ENCODE measurements at regions not wholly inside any gene's neighbourhood (a gene's known extent, or its start where the extent isn't known, plus 50 kb on each side); places are given as distances from the start of the nearest gene placed in this dataset.

DNA sequence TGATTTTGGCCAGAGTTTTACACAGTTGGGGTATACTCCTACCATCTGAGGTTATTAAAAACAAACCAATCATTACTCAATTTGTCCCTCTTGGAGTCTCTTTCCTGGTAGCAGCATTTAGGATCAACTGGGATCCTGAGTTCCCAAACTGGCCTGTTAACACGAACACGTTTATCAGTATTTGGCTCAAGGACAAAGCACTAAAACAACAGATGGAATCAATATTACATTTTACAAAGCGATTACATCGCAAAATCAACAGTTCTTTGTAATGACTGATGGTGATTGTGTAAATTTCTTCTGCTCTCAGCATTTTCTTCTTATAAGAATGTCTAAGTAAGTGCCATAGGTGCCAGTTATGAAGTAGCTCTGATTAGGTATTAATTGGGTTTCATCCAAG, 582.9 kb upstream of the ANKRD30A start:
- Histone ChIP-seq H3K27me3 (no peaks in the 10 kb centered on the region), H3K36me3 (no peaks in the 10 kb centered on the region), H3K9me3 (no peaks in the 10 kb centered on the region), H3K4me3 (no peak overlapping the region), H3K27ac (no peak overlapping the region), H3K4me1 (peaks cover 0 to 3% (median 0%) of the 10 kb centered on the region in 9 donors)
- 52 to 59% methylated on average over 4 of the region's 4 CpGs for WGBS, 2 donors
- ATAC-seq (no peak), DNase-seq (no peak)
- intact Hi-C loops (cut with DNase I) = no loop called here
- TF ChIP-seq, protein P1, sequence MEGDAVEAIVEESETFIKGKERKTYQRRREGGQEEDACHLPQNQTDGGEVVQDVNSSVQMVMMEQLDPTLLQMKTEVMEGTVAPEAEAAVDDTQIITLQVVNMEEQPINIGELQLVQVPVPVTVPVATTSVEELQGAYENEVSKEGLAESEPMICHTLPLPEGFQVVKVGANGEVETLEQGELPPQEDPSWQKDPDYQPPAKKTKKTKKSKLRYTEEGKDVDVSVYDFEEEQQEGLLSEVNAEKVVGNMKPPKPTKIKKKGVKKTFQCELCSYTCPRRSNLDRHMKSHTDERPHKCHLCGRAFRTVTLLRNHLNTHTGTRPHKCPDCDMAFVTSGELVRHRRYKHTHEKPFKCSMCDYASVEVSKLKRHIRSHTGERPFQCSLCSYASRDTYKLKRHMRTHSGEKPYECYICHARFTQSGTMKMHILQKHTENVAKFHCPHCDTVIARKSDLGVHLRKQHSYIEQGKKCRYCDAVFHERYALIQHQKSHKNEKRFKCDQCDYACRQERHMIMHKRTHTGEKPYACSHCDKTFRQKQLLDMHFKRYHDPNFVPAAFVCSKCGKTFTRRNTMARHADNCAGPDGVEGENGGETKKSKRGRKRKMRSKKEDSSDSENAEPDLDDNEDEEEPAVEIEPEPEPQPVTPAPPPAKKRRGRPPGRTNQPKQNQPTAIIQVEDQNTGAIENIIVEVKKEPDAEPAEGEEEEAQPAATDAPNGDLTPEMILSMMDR (IDR thresholded peaks at IDR 0.05) = no peak

DNA sequence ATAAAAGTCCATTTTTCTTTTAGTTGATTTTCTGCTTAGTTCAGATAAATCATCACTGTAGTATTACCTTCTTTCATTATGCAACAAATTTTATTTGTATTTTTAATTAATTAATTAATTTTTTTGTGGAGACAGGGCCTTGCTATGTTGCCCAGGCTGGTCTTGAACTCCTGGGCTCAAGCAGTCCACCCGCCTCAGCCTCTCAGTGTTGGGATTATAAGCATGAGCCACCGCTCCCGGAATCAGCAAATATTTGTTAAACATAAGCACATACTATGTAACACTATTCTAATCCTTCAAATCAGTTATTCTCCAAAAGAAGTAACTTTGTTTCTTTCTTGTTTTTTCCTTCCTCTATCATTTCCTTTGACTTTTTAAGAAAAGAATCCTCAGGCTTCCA, 584.8 kb upstream of the ANKRD30A start:
- TF ChIP-seq, protein P1 (IDR thresholded peaks at IDR 0.05) = no peak
- no peak for ATAC-seq
- intact Hi-C loops (cut with DNase I) = no loop called here

DNA sequence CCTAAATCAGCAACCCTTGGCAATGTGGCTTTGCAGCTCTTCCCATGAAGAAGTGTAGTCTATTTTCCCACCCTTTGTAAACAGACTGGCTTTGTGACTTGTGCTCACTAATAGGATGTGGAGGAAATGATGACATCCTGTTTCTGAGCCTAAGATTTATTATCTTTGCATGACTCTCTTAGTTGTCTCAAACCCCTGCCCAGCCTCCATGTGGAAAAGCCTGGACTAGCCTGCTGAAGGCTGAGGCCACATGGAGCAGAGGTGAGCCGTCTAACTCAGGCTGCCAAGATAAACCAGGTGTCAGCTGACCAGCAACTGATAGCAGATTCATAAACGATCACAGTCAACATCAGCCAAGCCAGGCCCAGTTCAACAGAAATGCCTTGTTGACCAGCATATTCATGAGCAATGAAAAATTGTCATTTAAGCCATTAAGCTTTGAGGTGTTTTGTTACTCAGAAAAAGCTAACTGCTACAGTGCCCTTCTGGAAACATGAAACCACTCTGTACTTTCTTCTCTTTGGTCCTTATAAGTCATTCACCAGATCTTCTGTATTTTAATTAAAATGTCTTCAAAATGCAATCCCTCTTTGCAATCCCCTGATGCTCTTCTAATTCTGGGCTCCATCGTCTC, 586.3 kb upstream of the ANKRD30A start:
- Histone ChIP-seq H3K27ac (no peak overlapping the region), H3K36me3 (no peaks in the 10 kb centered on the region), H3K27me3 (no peaks in the 10 kb centered on the region), H3K4me3 (no peak overlapping the region), H3K9me3 (no peaks in the 10 kb centered on the region), H3K4me1 (peaks cover 0 to 3% (median 0%) of the 10 kb centered on the region in 9 donors)
- 43 to 47% methylated on average over 3 of the region's 3 CpGs for WGBS, 2 donors
- DNase-seq (peak in 1 of 2 donors; percentile 10), ATAC-seq (peak in 6 of 8 donors; percentile 22 to 76 (median 40))
- TF ChIP-seq, protein P1 (IDR thresholded peaks at IDR 0.05) = no peak
- intact Hi-C loops (cut with DNase I) = no loop called here

More for the DNA sequence above, 584.8 kb upstream of the ANKRD30A start:
- H3K4me1 ChIP-seq = peaks cover 0 to 3% (median 0%) of the 10 kb centered on the region in 9 donors
- no peak overlapping the region for H3K27ac ChIP-seq
- H3K27me3 ChIP-seq = no peaks in the 10 kb centered on the region
- no peak for DNase-seq
- 99% methylated on average over 3 of the region's 3 CpGs for WGBS, 2 donors
- no peaks in the 10 kb centered on the region for H3K36me3 ChIP-seq
- no peaks in the 10 kb centered on the region for H3K9me3 ChIP-seq
- no peak overlapping the region for H3K4me3 ChIP-seq

DNA sequence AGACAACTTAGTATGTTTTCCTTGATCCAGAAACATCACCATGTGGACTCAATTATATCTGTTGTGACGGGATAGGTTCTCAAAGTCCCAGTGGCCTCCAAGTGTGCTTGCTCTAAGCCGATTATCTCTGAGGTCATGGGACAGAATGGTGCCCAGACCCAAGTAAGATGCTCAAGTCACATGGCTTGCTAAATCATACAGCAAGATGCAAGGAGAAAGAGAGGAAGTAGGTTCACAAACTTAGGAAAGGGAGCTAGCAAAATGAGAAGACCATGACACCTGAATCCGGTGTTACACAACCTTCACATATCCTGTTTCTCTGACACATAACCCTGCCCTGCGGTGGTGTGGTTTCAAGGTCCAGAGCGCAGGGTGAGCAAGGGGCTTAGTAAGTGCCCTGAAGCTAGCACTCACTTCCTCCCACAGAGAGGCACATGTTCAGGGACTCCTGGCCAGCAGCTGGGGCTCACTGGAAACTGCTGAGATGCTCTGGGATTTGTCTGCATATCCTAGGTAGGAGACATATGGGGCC, 590.9 kb upstream of the ANKRD30A start:
- intact Hi-C loops (cut with DNase I) = no loop called here
- peaks cover 0 to 3% (median 0%) of the 10 kb centered on the region in 9 donors for H3K4me1 ChIP-seq
- H3K9me3 ChIP-seq = peaks cover 0 to 16% (median 3%) of the 10 kb centered on the region in 11 donors
- WGBS, 2 donors = 71 to 73% methylated on average over 5 of the region's 5 CpGs
- H3K4me3 ChIP-seq = no peak overlapping the region
- TF ChIP-seq, protein P1 (IDR thresholded peaks at IDR 0.05) = no peak
- H3K27ac ChIP-seq = no peak overlapping the region
- DNase-seq (no peak), ATAC-seq (peak in 1 of 8 donors; percentile 22)
- H3K27me3 ChIP-seq = no peaks in the 10 kb centered on the region
- no peaks in the 10 kb centered on the region for H3K36me3 ChIP-seq

All from heart right ventricle (tissue), 16 donors.